GM18520 (cell line): ENCODE measurements at regions not wholly inside any gene's neighbourhood (a gene's known extent, or its start where the extent isn't known, plus 50 kb on each side); places are given as distances from the start of the nearest gene placed in this dataset.

Experiments
- ATAC-seq: cut with Tn5 transposase; IDR thresholded peaks from one replicate; pipeline ENCODE4 v1.9.1; 2021; ENCODE audit not compliant: unreplicated experiment

DNA sequence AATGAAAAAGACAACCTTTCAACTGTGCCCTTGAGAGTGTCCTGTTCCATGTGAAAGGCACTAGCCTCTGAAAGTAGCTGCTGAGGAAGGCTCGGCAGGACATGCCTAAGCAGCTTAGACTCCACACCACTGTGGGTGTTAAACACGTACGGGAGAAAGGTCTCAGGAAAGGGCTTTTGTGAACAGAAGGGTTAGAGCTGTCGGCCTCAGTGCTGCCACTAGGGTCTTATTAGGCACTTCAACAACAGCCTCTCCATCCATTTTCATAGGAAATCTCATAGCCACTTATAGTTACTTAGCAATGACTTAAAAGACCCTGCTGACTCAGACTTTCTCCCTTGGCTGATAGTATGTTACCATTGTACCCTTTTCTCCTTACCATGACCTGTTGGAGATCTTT lies 662.8 kb downstream of the TBC1D32 start:
- ATAC-seq, result no peak

- ATAC-seq, result no peak
Observed at GRCh38 chr6:120652506-120652905, 681.8 kb downstream of the TBC1D32 start.

DNA sequence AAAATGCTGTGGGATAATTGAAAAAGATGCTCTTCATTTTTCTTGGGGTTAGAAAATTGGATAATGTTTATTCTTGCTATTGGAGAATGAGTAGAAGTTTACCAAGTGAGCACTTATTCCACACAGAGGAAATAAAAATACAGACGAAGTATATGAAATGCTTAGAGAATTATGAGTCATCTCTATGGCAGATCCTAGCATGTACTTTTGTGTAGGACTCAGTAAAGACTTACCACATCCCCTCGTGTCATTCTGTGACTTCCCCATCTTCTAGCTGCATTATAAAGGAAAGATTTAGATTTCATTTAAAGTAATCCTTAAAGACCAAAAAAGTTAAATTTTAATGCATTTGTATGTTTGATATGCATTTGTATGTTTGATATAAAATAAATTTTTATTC lies 685.6 kb downstream of the TBC1D32 start:
- no peak for ATAC-seq

- ATAC-seq, result no peak
Observed at GRCh38 chr6:120646101-120646500, 688.2 kb downstream of the TBC1D32 start.

GRCh38 chr6:120632975-120633374 lies 701.3 kb downstream of the TBC1D32 start:
- no peak for ATAC-seq

DNA sequence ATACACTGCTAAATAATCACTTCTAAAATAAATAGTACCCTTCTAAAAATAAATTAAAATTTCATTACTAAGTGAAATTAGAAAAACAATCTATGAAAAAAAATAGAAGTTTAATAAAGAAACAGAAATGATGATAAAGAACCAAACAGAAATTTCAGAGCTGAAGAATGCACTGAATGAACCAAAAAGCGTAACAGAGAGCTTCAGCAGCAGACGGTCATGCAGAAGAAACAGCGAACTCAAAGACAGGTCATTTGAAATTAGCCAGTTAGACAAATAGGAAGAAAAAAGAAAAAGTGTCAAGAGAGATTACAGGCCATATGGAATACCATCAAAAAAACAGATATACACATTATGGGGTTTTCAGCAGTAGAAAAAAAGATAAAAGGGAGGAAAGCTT lies 706.7 kb downstream of the TBC1D32 start:
- no peak for ATAC-seq

- ATAC-seq, result no peak
Observed at GRCh38 chr6:120622127-120622631, 712.1 kb downstream of the TBC1D32 start.

DNA sequence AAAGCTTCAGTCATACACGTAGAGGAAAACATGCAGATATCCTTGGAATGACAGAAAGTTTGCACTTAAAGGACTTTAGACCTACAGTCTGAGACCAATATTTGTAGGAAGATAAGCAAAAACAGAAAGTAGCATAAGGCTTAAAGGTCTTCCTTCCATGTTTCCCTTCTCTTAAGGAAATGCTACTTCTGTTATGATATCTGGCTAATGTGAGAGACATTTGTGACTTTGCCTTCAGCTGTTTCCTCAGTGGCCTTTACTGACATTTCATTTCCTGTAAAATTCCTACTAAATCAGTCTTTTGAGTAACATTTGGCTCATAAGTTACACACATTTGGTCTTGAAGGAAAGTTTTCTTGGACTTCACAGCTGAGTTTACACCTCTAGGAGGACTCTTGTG lies 713.4 kb downstream of the TBC1D32 start:
- no peak for ATAC-seq

- no peak for ATAC-seq
Observed at GRCh38 chr6:120615238-120615637, 719.0 kb downstream of the TBC1D32 start.

GRCh38 chr6:120614723-120615122 lies 719.6 kb downstream of the TBC1D32 start:
- no peak for ATAC-seq

GRCh38 chr6:120608826-120609225 lies 725.5 kb downstream of the TBC1D32 start:
- no peak for ATAC-seq

DNA sequence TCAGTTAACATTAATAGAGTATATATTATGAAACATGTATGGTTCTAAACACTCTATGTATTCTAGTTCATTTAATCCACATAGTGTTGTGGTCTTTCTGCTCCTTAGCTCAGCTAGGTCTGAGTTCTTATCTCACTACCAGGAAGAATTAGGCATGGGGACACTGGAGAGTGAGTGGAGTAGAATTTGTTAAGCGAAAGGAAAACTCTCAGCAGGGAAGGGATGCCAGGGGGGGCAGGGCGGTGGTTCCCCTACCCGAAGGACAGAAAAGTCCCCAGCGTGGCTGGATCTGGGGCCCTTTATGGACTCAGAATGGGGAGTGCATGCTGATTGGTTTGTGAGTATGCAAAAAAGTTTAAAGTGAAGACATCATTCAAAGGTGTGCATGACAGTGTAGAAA lies 727.5 kb downstream of the TBC1D32 start:
- no peak for ATAC-seq

GRCh38 chr6:120604510-120604909 lies 729.8 kb downstream of the TBC1D32 start:
- no peak for ATAC-seq

- ATAC-seq, result no peak
Observed at GRCh38 chr6:120590611-120591010, 743.7 kb downstream of the TBC1D32 start.

GRCh38 chr6:120588424-120588823 lies 745.9 kb downstream of the TBC1D32 start:
- no peak for ATAC-seq

GRCh38 chr6:120587381-120587780 lies 746.9 kb downstream of the TBC1D32 start:
- no peak for ATAC-seq

GRCh38 chr6:120584111-120584760 lies 750.0 kb downstream of the TBC1D32 start:
- ATAC-seq, result no peak

DNA sequence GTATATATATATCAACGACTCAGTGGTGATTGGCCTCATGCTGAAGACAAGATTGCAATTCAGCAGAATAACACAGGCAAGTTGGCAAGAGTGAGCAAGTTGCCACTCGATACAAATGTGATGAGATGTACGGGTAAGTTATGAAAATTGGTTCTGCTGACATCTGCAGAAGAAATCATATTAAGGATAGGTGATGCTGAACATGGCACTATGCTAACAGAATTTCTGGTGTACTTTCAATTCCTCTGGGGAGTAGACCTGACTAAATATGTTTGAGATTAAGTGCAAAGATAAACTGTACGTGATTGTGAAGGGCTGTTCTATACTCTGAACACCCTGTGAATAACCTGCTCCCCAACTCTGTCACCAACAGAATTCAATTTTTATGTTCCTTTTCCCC lies 758.2 kb downstream of the TBC1D32 start:
- ATAC-seq, result no peak

GRCh38 chr6:120569714-120570113 lies 764.6 kb downstream of the TBC1D32 start:
- ATAC-seq, result no peak

DNA sequence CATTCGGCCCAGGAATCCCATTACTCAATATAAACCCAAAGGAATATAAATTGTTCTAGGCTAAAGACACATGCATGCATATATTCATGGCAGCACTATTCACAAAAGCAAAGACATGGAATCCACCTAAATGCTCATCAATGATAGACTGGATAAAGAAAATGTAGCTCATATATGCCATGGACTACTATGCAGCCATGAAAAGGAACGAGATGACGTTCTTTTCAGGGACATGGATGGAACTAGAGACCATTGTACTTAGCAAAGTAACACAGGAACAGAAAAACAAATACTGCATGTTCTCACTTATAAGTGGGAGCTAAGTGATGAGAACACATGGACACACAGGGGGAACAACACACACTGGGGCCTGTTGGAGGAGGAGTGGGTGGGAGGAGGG lies 769.5 kb downstream of the TBC1D32 start:
- ATAC-seq, result no peak

- no peak for ATAC-seq
Observed at GRCh38 chr6:120558294-120558693, 776.0 kb downstream of the TBC1D32 start.

GRCh38 chr6:120557554-120557953 lies 776.7 kb downstream of the TBC1D32 start:
- ATAC-seq, result no peak

GRCh38 chr6:120556491-120556890 lies 777.8 kb downstream of the TBC1D32 start:
- ATAC-seq, result no peak
